HG03060 (cell line): ENCODE measurements at regions not wholly inside any gene's neighbourhood (a gene's known extent, or its start where the extent isn't known, plus 50 kb on each side); places are given as distances from the start of the nearest gene placed in this dataset.

Experiments used
- ATAC-seq: cut with Tn5 transposase; IDR thresholded peaks from one replicate; pipeline ENCODE4 v1.9.1; 2021; ENCODE audit warnings: low read depth, moderate number of reproducible peaks; ENCODE audit not compliant: unreplicated experiment

DNA sequence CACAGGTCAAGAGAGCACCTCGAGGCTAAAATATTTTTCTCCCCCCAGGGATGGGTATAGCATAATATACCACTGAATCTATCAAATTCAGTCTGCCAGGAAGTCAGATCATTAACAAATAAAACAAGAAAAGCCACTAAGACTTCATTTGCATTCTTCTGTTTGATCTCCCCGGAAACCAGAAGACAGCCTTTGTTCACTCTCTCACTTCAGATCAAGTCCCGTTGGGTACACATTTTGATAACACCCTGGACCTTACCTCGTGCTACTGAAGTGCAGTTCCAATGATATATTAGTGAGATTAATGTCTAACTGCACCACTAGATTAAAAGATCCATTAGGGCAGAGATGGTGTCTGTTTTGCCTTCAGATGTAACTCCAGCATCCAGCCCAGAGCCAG is 157.7 kb upstream of the B3GAT2 start:
- no peak for ATAC-seq

DNA sequence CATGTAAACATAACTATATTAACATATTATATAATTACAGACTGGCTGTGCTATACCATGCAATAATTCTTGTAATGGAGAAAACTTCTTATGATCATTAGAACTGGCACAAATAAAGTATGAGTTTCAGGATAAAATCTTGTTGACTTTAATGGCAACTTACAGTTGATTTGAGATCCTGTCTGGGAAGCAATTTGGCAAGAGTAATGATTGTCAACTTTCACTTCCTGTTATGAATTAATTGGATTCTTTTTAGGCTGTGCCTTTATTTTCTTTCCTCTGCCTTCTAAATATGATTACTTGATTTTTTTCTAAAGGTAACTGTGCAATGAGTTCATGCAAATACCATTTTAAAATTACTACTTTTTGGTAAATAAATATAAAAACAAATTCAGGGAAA is 158.1 kb upstream of the B3GAT2 start:
- no peak for ATAC-seq

DNA sequence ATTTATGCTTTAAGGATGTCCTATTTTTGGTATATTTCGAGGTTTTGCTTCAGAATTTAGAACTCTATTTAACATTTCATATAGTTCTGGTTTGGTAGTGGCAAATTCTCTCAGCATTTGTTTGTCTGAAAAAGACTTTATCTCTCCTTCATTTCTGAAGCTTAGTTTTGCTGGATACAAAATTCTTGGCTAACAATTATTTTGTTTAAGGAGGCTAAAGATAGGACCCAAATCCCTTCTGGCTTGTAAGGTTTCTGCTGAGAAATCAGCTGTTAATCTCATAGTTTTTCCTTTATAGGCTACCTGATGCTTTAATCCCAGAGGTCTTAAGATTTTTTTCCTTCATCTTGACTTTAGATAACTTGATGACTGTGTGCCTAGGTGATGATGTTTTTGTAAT is 162.7 kb upstream of the B3GAT2 start:
- no peak for ATAC-seq

DNA sequence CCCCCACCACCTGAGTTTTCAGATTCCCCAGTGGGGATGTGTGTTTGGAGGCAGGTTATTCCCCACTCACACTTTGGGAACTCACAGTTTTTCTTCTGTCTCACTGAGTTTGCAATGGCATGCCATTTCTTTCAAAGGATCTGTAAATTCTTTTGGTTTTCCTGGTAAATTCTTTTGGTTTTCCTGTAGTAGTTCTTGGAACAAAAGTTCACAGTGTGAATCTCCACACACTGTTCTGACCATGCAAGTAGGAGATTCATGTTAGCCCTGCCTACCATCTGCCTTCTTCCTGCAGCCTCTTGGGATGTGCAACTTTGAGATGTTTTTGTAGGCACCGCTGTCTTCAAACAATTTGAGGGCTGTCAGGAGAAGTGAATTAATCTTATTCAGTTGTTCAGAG is 165.6 kb upstream of the OGFRL1 start:
- no peak for ATAC-seq

DNA sequence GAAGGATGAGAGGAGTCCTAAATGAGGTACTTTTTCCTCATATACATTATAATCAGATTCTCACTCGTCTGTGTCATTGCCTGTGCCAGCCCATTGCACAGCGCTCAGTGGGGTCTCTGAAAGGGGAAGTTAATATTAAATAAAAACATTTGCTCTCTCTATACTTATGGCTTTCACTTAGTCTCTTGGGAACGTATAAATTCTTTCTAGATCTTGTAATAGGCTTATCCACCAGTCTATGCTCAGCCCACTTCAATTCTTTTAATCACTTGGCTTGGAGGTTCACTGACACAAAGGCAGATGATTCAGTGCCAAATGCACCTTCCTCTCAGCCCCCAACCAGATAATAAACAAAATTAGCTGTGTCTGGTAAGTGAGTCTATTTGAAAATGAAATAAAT is 164.3 kb upstream of the OGFRL1 start:
- ATAC-seq: no peak

DNA sequence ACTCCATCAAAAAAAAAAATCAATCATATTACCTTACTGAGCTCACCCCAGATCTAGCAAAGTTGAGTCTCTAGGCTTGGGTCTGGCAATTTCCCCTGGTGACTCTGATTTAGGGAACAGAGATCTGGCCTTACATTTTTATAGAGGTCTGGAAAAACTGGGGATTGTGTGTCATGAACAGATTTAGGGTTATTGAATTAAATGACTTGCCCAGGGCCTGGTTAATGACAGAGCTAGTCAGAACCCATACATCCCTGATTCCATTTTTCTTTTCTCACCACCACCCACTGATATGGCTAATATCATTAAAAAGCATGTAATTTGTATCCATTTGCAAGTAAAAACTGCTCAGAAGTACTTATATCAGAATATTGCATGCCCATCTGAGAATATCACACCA is 163.4 kb upstream of the OGFRL1 start:
- ATAC-seq: no peak

DNA sequence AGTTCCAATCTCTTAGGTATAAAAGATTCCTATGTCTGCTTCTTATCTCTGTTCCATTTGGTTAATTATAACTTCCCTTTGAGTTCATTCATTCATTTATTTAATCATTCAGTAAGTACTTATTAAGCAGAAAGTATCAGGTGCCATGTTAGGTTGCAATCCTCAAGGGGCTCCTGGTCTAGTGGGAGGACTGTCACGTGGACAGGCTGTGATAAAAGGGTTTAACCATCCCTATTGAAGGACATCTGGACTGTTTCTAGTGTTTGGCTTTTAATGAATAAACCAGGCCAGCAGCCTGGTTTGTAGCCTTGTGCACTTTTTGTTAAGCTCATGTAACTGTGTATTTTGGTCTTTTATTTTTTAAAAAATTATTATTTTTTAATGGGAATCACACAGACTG is 162.1 kb upstream of the OGFRL1 start:
- no peak for ATAC-seq

DNA sequence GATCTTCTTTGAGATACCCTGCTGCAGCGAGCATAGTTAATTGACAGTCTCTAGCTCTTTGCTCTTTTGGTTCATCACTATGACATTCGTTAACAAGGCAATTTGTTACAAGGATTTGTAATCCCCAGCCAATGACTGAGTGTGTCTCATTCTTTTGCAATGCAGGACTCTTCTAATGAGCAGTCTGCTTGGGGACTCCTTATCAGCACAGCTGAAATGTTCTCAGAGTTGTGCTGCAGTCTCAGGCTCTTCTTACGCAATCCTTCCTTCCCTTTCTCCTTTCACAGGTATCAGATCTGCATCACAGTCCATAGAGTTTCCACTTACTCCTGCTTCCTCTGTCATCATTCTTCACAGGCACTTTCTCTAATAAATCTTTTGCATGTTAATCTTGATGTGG is 161.2 kb upstream of the OGFRL1 start:
- no peak for ATAC-seq

DNA sequence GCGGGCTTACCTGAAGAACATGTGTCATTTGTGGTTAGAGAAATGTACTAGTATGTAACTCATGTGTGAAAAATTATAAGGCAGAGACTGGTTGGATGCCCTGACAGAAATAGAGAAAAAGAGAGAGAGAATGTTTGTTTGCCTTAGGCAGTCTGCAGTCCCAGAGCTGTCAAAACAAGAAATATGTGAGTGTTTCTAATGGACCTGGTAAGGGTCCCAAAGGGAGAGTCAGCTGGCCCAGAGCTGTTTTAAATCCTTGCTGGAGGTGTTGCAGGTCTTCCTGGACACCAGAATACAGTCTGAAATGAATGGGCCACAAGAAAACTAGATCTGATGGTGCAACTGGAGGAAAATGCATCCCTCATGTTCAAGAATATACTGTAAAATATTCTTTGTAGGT is 158.3 kb upstream of the OGFRL1 start:
- ATAC-seq: no peak

DNA sequence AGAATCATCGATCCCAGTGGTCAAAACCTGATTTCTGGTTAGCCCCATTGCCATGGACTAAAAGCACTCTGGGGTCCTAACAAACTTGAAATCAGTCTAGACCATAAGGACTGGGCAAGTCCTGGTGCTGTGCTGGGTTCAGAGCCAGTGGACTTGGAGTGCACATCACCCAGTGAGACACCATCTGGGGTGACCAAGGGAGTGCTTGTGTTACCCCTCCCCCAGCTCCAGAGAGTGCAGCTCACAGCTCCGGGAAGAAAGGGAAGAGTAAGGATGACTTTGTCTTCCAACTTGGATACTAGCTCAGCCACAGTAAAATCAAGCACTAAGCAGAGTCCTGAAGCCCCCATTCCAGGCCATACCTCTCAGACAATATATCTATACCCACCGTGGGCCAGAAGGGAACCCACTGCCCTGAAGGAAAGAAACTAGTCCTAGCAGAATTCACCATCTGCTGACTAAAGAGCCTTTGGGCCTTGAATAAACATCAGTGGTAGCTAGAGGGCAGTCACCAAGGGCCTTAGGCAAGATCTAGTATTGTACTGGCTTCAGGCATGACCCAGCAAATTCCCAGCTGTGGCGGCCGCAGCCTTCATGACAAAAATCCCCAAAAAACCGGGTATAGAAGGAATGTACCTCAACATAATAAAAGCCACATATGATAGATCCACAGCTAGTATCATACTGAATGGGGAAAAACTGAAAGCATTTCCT is 153.5 kb upstream of the OGFRL1 start:
- no peak for ATAC-seq

DNA sequence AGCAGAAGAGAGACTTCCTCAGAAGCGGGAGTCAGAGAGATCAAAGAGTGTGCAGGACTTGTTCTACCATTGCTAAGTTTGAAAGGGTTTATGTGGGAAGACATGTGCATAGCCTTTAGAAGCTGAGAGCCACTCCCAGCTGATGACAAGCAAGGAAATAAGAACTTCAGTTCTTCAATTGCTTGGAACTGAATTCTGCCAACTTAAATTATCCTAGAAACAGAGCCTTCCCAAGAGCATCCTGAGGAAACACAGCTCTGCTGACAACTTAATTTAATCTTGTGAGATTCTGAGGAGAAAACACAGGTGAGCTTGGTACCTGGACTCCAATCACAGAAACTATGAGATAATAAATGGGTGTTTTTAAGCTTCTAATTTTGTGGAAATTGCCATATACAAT is 150.6 kb upstream of the OGFRL1 start:
- no peak for ATAC-seq

DNA sequence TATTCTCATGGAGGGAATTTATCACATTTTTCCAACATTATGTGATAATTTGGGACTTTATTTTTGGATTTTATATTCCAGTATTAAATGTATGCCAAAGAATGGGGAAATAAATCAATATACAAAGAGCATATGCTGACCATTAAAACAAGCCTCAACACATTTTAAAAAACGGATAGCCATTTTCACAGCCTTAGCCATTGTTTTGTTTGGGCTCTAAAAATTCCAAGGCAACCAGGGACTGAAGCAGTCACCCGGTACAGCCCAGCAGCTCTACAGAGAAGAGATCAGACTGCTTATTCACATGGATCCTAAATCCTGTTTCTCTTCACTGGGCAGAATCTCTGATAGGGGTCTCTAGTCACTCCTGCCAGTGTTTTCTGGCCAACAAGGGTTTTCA is 150.2 kb upstream of the OGFRL1 start:
- no peak for ATAC-seq

DNA sequence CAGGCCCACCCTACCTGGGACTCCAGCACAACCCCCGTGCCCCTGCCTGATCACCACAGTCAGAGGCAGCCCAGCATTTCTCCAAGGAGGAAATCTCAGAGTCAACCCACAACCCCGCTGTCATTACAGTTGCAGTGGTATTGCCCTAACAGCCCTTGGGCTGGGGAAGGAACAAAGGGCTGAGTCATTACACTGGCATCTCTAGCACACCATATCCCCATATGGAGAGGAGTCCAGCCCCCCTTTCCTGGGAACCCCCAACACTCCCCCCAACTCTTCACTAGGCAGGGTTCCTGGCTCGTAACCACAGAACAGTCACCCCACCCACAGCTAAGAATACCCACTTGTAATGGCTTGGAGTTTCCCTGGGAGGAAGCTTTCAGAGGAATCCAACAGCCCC is 149.4 kb upstream of the OGFRL1 start:
- ATAC-seq: no peak

DNA sequence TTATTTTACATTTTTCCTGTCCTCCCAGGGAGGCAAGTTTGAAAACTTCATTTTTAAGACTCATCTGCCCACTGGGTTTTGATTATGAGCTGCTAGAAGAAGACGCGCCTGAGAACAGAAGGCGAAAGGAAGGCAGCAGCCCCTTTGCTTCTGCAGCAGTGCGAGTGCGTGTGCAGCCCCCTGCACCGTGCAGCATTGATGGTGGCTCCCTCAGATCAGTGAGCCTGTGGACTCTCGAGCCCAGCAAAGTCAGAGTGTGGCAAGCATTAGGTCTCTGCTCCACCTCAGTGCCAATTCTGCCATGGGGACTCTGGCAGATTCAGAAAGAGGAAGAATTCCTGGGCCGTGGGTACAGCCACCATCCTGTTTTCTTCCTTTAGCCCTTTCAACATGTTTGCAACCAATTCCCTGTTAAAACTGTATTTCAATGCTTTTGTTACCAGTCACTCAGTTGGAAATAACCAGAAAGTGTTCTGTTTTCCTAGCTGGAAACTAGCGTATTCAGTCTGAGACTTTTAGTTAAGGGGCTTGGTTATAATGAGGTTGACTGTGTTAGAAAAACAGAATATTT is 134.8 kb upstream of the OGFRL1 start:
- ATAC-seq: no peak

DNA sequence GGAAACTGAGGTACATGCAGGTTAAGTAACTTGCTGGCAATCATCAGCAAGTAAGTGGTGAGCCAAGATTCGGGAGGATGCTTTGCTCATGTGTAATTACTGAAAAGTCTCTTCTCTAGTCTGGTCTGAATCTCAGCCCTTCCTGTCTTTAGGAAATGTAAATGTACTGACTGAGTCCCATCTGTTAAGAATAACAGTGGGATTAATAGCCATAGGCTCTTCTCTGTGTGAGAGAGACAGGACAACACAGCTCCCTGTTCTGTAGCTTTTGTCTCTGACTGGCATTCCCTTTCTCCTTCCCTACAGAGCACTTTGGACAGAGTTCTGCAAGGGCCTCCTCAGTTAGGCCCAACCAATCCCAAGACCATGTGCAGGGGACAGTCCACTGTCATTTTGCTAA is 131.3 kb upstream of the OGFRL1 start:
- no peak for ATAC-seq

DNA sequence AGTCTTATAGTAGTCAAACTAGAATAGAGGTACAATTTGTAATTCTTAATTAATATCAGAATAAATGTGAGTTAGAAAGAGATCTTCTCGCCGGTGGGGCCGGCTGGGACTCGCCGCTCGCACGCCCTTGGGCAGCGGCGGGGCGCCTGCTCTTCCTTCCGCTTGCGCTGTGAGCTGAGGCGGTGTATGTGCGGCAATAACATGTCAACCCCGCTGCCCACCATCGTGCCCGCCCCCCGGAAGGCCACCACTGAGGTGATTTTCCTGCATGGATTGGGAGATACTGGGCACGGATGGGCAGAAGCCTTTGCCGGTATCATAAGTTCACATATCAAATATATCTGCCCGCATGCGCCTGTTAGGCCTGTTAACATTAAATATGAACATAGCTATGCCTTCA is 123.7 kb upstream of the OGFRL1 start:
- no peak for ATAC-seq

DNA sequence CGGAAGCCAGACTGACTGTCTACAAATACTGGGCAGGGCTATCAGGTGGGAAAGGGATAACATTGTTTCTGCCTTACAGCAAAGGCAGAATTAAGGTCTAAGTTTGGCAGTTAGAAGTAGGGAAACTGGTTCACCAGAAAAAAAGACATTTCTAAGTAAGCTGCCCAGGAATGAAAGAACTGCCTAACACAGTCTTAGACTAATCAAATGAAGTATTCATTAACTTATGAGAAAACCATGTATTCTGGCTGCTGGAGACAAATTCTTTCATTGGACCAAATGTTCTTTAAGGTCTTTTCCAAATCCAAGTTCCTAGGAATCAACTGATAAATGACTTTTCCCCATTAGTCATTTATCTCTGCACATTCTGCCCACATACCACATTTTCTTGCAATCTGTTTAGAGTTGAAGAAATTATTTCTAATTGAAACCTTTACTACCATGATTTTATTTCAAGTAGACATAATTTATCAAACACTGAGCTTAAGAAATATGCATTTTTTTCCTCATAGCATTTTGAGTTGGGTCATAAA is 120.3 kb upstream of the OGFRL1 start:
- no peak for ATAC-seq

DNA sequence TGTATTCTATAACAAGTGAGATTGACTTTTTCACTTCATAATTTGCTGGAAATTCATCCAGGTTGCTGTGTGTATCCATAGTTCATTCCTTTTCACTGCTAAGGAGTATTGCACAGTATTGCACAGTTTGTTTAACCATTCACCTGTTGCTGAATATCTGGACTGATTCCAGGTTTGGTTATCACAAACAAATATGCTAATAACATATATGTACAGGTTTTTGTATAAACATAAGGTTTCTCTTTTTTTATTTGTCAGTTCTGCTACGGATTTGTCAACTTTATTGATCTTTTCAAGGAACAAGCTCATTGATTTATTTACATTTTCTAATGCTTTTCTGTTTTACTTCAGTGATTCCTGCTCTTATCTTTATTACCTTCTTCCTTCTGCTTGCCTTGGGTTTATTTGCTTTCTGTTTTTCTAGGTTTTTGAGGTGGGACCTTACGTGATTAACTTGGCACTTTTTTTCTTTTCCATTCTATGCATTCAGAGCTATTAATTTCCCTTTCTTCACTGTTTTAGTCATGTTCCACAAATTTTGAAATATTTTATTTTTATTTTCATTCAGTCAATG is 117.0 kb upstream of the OGFRL1 start:
- ATAC-seq: no peak

DNA sequence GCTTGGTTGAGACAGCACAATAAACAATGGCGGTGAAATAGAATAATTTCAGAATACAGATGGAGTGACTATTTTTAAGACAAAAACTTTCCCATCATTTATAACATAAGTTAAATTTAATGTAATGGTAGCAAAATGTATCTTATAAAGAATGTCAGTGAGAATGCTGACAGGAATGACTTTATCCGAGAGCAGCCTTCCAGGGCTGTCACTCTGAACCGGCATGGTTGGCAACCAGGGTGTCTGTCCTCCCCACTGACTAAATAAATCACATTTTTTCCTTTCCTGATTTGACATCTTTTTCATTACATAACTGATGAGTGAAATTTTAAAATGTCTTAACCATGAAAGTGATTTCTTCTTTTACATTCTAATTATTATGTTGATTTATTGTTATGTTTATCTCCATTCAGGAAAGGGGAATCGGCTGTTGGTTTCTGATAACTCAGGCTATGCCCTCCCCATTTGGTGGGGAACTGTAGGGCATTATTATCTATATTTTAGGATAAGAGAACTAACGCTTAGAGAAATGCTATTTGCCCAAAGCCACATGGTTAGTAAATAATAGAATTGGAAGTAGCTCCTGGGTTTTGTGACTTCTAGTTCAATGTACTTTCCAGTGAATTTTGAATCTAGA is 109.2 kb upstream of the OGFRL1 start:
- no peak for ATAC-seq

DNA sequence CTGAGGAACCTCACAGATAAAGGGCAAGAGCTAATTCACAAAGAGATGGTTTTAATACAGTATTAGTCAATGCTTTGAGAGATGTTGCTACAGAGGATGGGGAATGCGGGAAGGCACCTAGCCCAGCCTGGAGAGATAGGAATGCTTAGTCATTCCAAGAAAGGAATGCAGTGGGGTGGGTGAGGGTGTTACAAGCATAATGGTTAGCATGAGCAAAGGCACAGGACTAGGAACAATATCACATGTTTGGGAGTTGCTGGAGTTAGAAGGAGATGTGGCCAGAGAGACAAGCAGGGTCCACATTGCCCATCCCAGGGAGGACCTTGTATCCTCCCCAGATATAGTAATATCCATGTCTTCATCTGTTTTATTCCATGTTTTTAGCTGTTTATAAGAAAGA is 107.0 kb upstream of the OGFRL1 start:
- ATAC-seq: no peak

DNA sequence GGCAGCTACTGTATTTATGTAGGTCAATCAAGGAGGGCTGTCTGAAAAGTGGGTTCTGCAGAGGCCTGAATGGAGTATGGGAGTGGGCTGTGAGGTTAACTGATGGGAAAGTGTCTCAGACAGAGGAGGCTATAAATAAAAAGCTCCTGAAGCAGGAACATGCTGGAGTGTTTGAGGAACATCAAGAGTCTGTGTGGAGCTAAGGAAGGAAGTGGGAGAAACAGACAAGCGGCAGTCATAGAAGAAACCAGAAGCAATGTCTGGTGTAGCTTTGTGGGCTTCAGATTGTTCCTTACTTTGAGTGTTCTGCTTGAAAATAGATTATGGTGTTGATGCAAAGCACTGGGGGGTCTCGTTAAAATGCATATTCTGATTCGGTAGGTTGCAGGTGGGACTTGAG is 101.5 kb upstream of the OGFRL1 start:
- ATAC-seq: no peak

DNA sequence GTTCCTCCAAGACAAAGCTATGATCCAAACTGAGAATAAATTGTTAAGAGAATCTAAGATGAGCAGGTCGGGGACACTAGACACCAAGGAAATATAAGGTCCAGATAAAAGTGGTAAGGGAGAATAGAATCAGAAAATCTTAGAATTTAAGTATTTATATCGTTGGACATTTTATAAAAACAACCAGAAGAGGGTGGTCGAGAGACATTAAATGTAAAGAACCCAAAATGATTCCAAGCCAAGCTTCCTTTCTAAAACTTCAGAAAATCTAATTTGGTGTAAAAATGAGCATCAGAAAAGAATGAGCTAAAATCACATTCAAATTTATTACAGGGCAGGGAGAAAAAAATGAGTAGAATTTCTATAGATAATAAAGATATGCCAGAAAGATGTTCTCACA is 97.8 kb upstream of the OGFRL1 start:
- ATAC-seq: no peak
